PC-3 (cell line): ENCODE measurements at regions not wholly inside any gene's neighbourhood (a gene's known extent, or its start where the extent isn't known, plus 50 kb on each side); places are given as distances from the start of the nearest gene placed in this dataset.
"Not testable (repeated sequence)": the region's sequence is repeated elsewhere in the genome, so short reads cannot be mapped to it uniquely, and the experiment has no call there.

Source experiments
- ATAC-seq: fragments of 200-7000 bp; cut with Tn5 transposase; 2 replicates; pipeline ENCODE4 v1.9.1; 2020; ENCODE audit warnings: mild to moderate bottlenecking, moderate library complexity
- BruUV-seq: library from RNA; stranded (reverse); fragments of 400-500 nt; replicated peaks from 2 replicates; lab custom pipeline; 2021; lab: Mats Ljungman, UMichigan
- CTCF ChIA-PET: fragments of 300-600 bp; sonication (Branson Sonifier 250); formaldehyde crosslinking; loops from one replicate; lab custom pipeline; 2022; ENCODE audit warnings: antibody characterized with exemption; lab: Charles Lee
- POLR2A ChIA-PET: fragments of 300-600 bp; sonication (Branson Sonifier 250); formaldehyde crosslinking; loops from one replicate; lab custom pipeline; 2022; ENCODE audit warnings: antibody characterized with exemption; ENCODE audit not compliant: unreplicated experiment; lab: Charles Lee
- DNase-seq: peaks from one replicate; pipeline ENCODE4 v3.0.0-alpha.2; 2015
- H2AFZ ChIP-seq: fragments of 300-600 bp; sonication (generic); 2 replicates; pipeline ENCODE4 v1.6.0; 2016; ENCODE audit warnings: antibody characterized with exemption, low read length
- H3F3A ChIP-seq: fragments of 300-600 bp; sonication (generic); one replicate; pipeline ENCODE4 v1.6.0; 2017; ENCODE audit warnings: antibody characterized with exemption, low read length, control low read depth, mild to moderate bottlenecking; ENCODE audit not compliant: unreplicated experiment
- H3K27ac ChIP-seq: fragments of 300-600 bp; sonication (generic); 2 replicates; pipeline ENCODE4 v1.5.1; 2016; ENCODE audit warnings: mild to moderate bottlenecking, low read length
- H3K27me3 ChIP-seq: fragments of 300-600 bp; sonication (generic); 2 replicates; pipeline ENCODE4 v1.6.1; 2016; ENCODE audit warnings: low read length, mixed read lengths
- H3K36me3 ChIP-seq: fragments of 300-600 bp; sonication (generic); 2 replicates; pipeline ENCODE4 v1.6.1; 2016; ENCODE audit warnings: low read depth, mixed run types, low read length, mixed read lengths
- H3K4me1 ChIP-seq: fragments of 300-600 bp; sonication (generic); 2 replicates; pipeline ENCODE4 v1.5.1; 2016; ENCODE audit warnings: low read length; ENCODE audit not compliant: insufficient read depth
- H3K4me2 ChIP-seq: fragments of 300-600 bp; sonication (generic); 2 replicates; pipeline ENCODE4 v1.6.0; 2016; ENCODE audit warnings: low read length
- H3K4me3 ChIP-seq: fragments of 300-600 bp; sonication (generic); 2 replicates; pipeline ENCODE4 v1.5.1; 2016; ENCODE audit warnings: mild to moderate bottlenecking, low read length, mixed read lengths
- H3K79me2 ChIP-seq: fragments of 300-600 bp; sonication (generic); 2 replicates; pipeline ENCODE4 v1.6.1; 2017; ENCODE audit warnings: low read length, mixed read lengths
- H3K9ac ChIP-seq: fragments of 300-600 bp; sonication (generic); 2 replicates; pipeline ENCODE4 v1.6.0; 2016; ENCODE audit warnings: mild to moderate bottlenecking, low read length
- H3K9me2 ChIP-seq: fragments of 300-600 bp; sonication (generic); replicated peaks from 2 replicates; pipeline ENCODE4 v1.6.1; 2016; ENCODE audit warnings: mixed run types, low read length, mixed read lengths
- H3K9me3 ChIP-seq: fragments of 300-600 bp; sonication (generic); 2 replicates; pipeline ENCODE4 v1.6.1; 2016; ENCODE audit warnings: low read length, mixed read lengths
- H4K20me1 ChIP-seq: fragments of 300-600 bp; sonication (generic); 2 replicates; pipeline ENCODE4 v1.6.1; 2016; ENCODE audit warnings: low read length, mixed read lengths
- CTCF ChIP-seq: fragments of 300-600 bp; sonication (generic); conservative IDR thresholded peaks from 2 replicates; pipeline ENCODE4 v1.5.1; 2017; ENCODE audit warnings: antibody characterized with exemption, low read depth, mild to moderate bottlenecking, low read length
- EZH2 ChIP-seq: fragments of 300-600 bp; sonication (generic); IDR thresholded peaks from one replicate; pipeline ENCODE4 v1.6.1; 2017; ENCODE audit warnings: antibody characterized with exemption, mild to moderate bottlenecking, low read length; ENCODE audit not compliant: unreplicated experiment
- EZH2phosphoT487 ChIP-seq: fragments of 300-600 bp; sonication (generic); IDR thresholded peaks from 2 replicates; pipeline ENCODE4 v1.6.1; 2018; ENCODE audit warnings: mild to moderate bottlenecking, antibody characterized with exemption, low read length, borderline replicate concordance
- intact Hi-C: fragments of 100-400 bp; cut with micrococcal nuclease; formaldehyde crosslinking; loops from 2 replicates; pipeline ENCODE4 v1.9.0; 2023

GRCh38 chr2:182550234-182550633 lies 123.4 kb upstream of the PDE1A start:
- H3K36me3 ChIP-seq = no peaks in the 10 kb centered on the region
- no peaks in the 10 kb centered on the region for H3K4me1 ChIP-seq
- no TSS peak for BruUV-seq
- H3K27ac ChIP-seq = no peak overlapping the region
- DNase-seq (no peak), ATAC-seq (no peak)
- no peak overlapping the region for H3K4me3 ChIP-seq
- ChIA-PET POLR2A (no interaction called here), CTCF (no interaction called here)
- no peaks in the 10 kb centered on the region for H4K20me1 ChIP-seq
- no peaks in the 10 kb centered on the region for H3F3A ChIP-seq
- no peak overlapping the region for H3K4me2 ChIP-seq
- H2AFZ ChIP-seq = no peak overlapping the region
- no peaks in the 10 kb centered on the region for H3K9me2 ChIP-seq
- H3K79me2 ChIP-seq = no peaks in the 10 kb centered on the region
- peaks cover 44% of the 10 kb centered on the region for H3K27me3 ChIP-seq
- no peaks in the 10 kb centered on the region for H3K9me3 ChIP-seq
- no peak overlapping the region for H3K9ac ChIP-seq
- intact Hi-C loops = no loop called here
- no peak for TF ChIP-seq EZH2phosphoT487
- TF ChIP-seq EZH2 = no peak
- TF ChIP-seq CTCF = no peak

- DNase-seq, H2AFZ ChIP-seq, H3K4me1 ChIP-seq, H3K9me3 ChIP-seq, CTCF ChIA-PET, BruUV-seq, intact Hi-C loops, POLR2A ChIA-PET, H3K9me2 ChIP-seq, H4K20me1 ChIP-seq, H3K4me3 ChIP-seq, H3F3A ChIP-seq, H3K79me2 ChIP-seq, ATAC-seq, H3K27ac ChIP-seq, H3K4me2 ChIP-seq, H3K9ac ChIP-seq, H3K36me3 ChIP-seq: not testable (repeated sequence)
- H3K27me3 ChIP-seq = peaks cover 35% of the 10 kb centered on the region
Observed at GRCh38 chr2:182552232-182552631, 125.4 kb upstream of the PDE1A start.

- CTCF ChIA-PET = not testable (repeated sequence)
Observed at GRCh38 chr2:182552785-182553184, 125.9 kb upstream of the PDE1A start.

GRCh38 chr2:182553483-182553882 lies 126.6 kb upstream of the PDE1A start:
- intact Hi-C loops = no loop called here
- Histone ChIP-seq H3K4me1 (no peaks in the 10 kb centered on the region), H4K20me1 (no peaks in the 10 kb centered on the region), H3F3A (no peaks in the 10 kb centered on the region), H3K79me2 (no peaks in the 10 kb centered on the region), H3K9me2 (no peaks in the 10 kb centered on the region), H3K9ac (no peak overlapping the region), H3K4me2 (no peak overlapping the region), H3K27ac (no peak overlapping the region), H3K36me3 (no peaks in the 10 kb centered on the region), H3K27me3 (peaks cover 23% of the 10 kb centered on the region), H3K4me3 (no peak overlapping the region), H3K9me3 (no peaks in the 10 kb centered on the region), H2AFZ (no peak overlapping the region)
- ChIA-PET POLR2A (no interaction called here), CTCF (no interaction called here)
- DNase-seq (no peak), ATAC-seq (no peak)
- no TSS peak for BruUV-seq
- TF ChIP-seq EZH2 (no peak), CTCF (no peak), EZH2phosphoT487 (no peak)

More at GRCh38 chr2:182552785-182553184, 125.9 kb upstream of the PDE1A start:
- H2AFZ ChIP-seq, intact Hi-C loops, H4K20me1 ChIP-seq, H3F3A ChIP-seq, DNase-seq, H3K4me1 ChIP-seq, BruUV-seq, H3K9me2 ChIP-seq, H3K27ac ChIP-seq, H3K9me3 ChIP-seq, H3K4me3 ChIP-seq, H3K79me2 ChIP-seq, H3K36me3 ChIP-seq, ATAC-seq, H3K4me2 ChIP-seq, H3K9ac ChIP-seq: not testable (repeated sequence)
- peaks cover 30% of the 10 kb centered on the region for H3K27me3 ChIP-seq
- POLR2A ChIA-PET = interaction anchor here (0.6 kb wide), 1 partner anchor 322 kb away, joined by 6 read pairs; no protein-coding TSS in a partner anchor
